WTC11 (cell line): ENCODE measurements at regions not wholly inside any gene's neighbourhood (a gene's known extent, or its start where the extent isn't known, plus 50 kb on each side); places are given as distances from the start of the nearest gene placed in this dataset.

ENCODE experiments used
- ARID4B ChIP-seq: sonication (generic); formaldehyde crosslinking; IDR thresholded peaks from 2 replicates; pipeline ENCODE4 v1.8.0; 2023; ENCODE audit warnings: missing genetic modification reagents, mild to moderate bottlenecking, borderline replicate concordance
- ATF2 ChIP-seq: sonication (generic); formaldehyde crosslinking; IDR thresholded peaks from 2 replicates; pipeline ENCODE4 v1.8.1; 2022; ENCODE audit warnings: low read depth, missing genetic modification reagents, borderline replicate concordance
- ATF3 ChIP-seq: sonication (generic); formaldehyde crosslinking; conservative IDR thresholded peaks from 2 replicates; pipeline ENCODE4 v1.8.1; 2022; ENCODE audit warnings: mild to moderate bottlenecking, missing genetic modification reagents
- CREM ChIP-seq: sonication (generic); formaldehyde crosslinking; IDR thresholded peaks from 2 replicates; pipeline ENCODE4 v1.8.1; 2022; ENCODE audit warnings: mild to moderate bottlenecking, missing genetic modification reagents, moderate library complexity
- GABPB1 ChIP-seq: sonication (generic); formaldehyde crosslinking; IDR thresholded peaks from 2 replicates; pipeline ENCODE4 v1.8.1; 2023; ENCODE audit warnings: mild to moderate bottlenecking, missing genetic modification reagents
- JUN ChIP-seq: sonication (generic); formaldehyde crosslinking; IDR thresholded peaks from 2 replicates; pipeline ENCODE4 v1.8.0; 2023; ENCODE audit warnings: mild to moderate bottlenecking, missing genetic modification reagents
- MAX ChIP-seq: sonication (generic); formaldehyde crosslinking; IDR thresholded peaks from 2 replicates; pipeline ENCODE4 v1.8.0; 2022; ENCODE audit warnings: mild to moderate bottlenecking, missing genetic modification reagents
- SP1 ChIP-seq: sonication (generic); formaldehyde crosslinking; conservative IDR thresholded peaks from 2 replicates; pipeline ENCODE4 v1.8.1; 2022; ENCODE audit warnings: missing genetic modification reagents
- USF2 ChIP-seq: sonication (generic); formaldehyde crosslinking; IDR thresholded peaks from 2 replicates; pipeline ENCODE4 v1.8.1; 2023; ENCODE audit warnings: mild to moderate bottlenecking, missing genetic modification reagents, moderate library complexity
- ZNF232 ChIP-seq: sonication (generic); formaldehyde crosslinking; IDR thresholded peaks from 2 replicates; pipeline ENCODE4 v1.8.0; 2022; ENCODE audit warnings: mild to moderate bottlenecking, missing genetic modification reagents
- ZSCAN18 ChIP-seq: fragments of 250-450 bp; sonication (Bioruptor Pico); IDR thresholded peaks from 2 replicates; pipeline ENCODE4 v2.1.2; 2022; ENCODE audit warnings: mild to moderate bottlenecking, moderate library complexity
- TF ChIP-seq, protein P1 (sequence below): fragments of 200-600 bp; IDR thresholded peaks from 2 replicates; pipeline ENCODE4 v1.8.0; 2022; ENCODE audit warnings: antibody characterized with exemption

DNA sequence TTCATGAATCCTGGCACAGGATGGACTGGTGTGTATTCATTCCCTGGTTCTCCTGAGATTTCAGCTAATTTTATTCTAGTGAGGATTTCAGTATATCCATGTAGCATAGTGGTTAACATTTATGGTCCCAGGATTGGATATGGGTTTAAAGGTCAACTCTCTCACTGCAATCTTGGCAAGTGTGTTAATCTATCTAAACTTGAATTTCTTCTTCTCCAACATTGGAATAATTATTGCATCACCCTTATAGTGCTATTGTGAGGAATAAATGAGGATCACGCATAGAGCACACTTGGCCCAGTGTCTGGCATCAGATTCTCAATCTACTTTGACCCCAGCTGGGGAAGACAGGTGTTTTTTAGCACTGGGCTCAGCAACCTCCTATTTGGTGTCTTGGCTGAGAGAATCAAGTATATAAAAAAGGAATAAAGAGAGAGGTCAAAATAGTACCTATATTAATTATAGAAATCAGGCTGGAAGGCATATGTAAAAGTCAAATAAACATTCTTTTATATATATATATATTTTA is 531.2 kb upstream of the ATP2B1 start:
- TF ChIP-seq ATF3 (CRISPR knock-in tag), result no peak
- TF ChIP-seq, protein P1, sequence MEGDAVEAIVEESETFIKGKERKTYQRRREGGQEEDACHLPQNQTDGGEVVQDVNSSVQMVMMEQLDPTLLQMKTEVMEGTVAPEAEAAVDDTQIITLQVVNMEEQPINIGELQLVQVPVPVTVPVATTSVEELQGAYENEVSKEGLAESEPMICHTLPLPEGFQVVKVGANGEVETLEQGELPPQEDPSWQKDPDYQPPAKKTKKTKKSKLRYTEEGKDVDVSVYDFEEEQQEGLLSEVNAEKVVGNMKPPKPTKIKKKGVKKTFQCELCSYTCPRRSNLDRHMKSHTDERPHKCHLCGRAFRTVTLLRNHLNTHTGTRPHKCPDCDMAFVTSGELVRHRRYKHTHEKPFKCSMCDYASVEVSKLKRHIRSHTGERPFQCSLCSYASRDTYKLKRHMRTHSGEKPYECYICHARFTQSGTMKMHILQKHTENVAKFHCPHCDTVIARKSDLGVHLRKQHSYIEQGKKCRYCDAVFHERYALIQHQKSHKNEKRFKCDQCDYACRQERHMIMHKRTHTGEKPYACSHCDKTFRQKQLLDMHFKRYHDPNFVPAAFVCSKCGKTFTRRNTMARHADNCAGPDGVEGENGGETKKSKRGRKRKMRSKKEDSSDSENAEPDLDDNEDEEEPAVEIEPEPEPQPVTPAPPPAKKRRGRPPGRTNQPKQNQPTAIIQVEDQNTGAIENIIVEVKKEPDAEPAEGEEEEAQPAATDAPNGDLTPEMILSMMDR, result no peak
- no peak for TF ChIP-seq JUN (CRISPR knock-in tag)
- TF ChIP-seq MAX, result no peak
- no peak for TF ChIP-seq CREM
- TF ChIP-seq SP1 (CRISPR knock-in tag), result no peak
- TF ChIP-seq USF2, result no peak
- TF ChIP-seq GABPB1 (CRISPR knock-in tag), result no peak
- no peak for TF ChIP-seq ZNF232
- no peak for TF ChIP-seq ZSCAN18
- no peak for TF ChIP-seq ARID4B (CRISPR knock-in tag)
- no peak for TF ChIP-seq ATF2 (CRISPR knock-in tag)
